Posterior cingulate gyrus (tissue), 11 donors: ENCODE measurements at regions not wholly inside any gene's neighbourhood (a gene's known extent, or its start where the extent isn't known, plus 50 kb on each side); places are given as distances from the start of the nearest gene placed in this dataset.

ENCODE experiments used
- DNase-seq, 10 donors: peaks; one replicate each; pipeline versions ENCODE4 v3.0.0 to v3.0.0-alpha.2; 2020 to 2021; ENCODE audit warnings: mixed read lengths in 3 of 10
- intact Hi-C: fragments of 100-400 bp; cut with DNase I; formaldehyde crosslinking; loops from one replicate; pipeline ENCODE4 v1.15.1; 2023

- intact Hi-C loops = no loop called here
- DNase-seq = no peak
These were observed 94.5 kb upstream of the FER start for GRCh38 chr5:108653201-108653600.

- intact Hi-C loops = no loop called here
- no peak for DNase-seq
These were observed 96.7 kb upstream of the FER start for GRCh38 chr5:108650997-108651396.

- DNase-seq = no peak
- intact Hi-C loops = no loop called here
These were observed 98.1 kb upstream of the FER start for GRCh38 chr5:108649646-108650045.

GRCh38 chr5:108649106-108649505 is 98.6 kb upstream of the FER start:
- intact Hi-C loops = no loop called here
- no peak for DNase-seq

GRCh38 chr5:108642170-108642906 is 105.4 kb upstream of the FER start:
- peak in 9 of 10 donors; percentile 19 to 93 (median 66) for DNase-seq
- intact Hi-C loops = no loop called here

GRCh38 chr5:108641596-108641995 is 106.1 kb upstream of the FER start:
- intact Hi-C loops = no loop called here
- DNase-seq = no peak

GRCh38 chr5:108639366-108639765 is 108.3 kb upstream of the FER start:
- no peak for DNase-seq
- intact Hi-C loops = no loop called here

GRCh38 chr5:108638021-108638420 is 109.7 kb upstream of the FER start:
- intact Hi-C loops = no loop called here
- no peak for DNase-seq

GRCh38 chr5:108637134-108637533 is 110.6 kb upstream of the FER start:
- no peak for DNase-seq
- intact Hi-C loops = no loop called here

- intact Hi-C loops = no loop called here
These were observed 111.4 kb upstream of the FER start for GRCh38 chr5:108636135-108636853.

GRCh38 chr5:108634617-108635288 is 112.9 kb upstream of the FER start:
- DNase-seq = no peak
- intact Hi-C loops = no loop called here

More at GRCh38 chr5:108636135-108636853, 111.4 kb upstream of the FER start:
- DNase-seq = no peak

- no peak for DNase-seq
- intact Hi-C loops = no loop called here
These were observed 113.6 kb upstream of the FER start for GRCh38 chr5:108634010-108634616.

GRCh38 chr5:108629779-108630528 is 117.7 kb upstream of the FER start:
- no peak for DNase-seq
- intact Hi-C loops = no loop called here

- intact Hi-C loops = no loop called here
- no peak for DNase-seq
These were observed 122.0 kb upstream of the FER start for GRCh38 chr5:108625654-108626053.

- intact Hi-C loops = no loop called here
These were observed 123.9 kb upstream of the FER start for GRCh38 chr5:108623826-108624225.

GRCh38 chr5:108620516-108620915 is 127.2 kb upstream of the FER start:
- no peak for DNase-seq
- intact Hi-C loops = no loop called here

More at GRCh38 chr5:108623826-108624225, 123.9 kb upstream of the FER start:
- no peak for DNase-seq

GRCh38 chr5:108619815-108620214 is 127.9 kb upstream of the FER start:
- intact Hi-C loops = no loop called here
- DNase-seq = no peak

GRCh38 chr5:108617467-108618435 is 129.9 kb upstream of the FER start:
- DNase-seq = no peak
- intact Hi-C loops = no loop called here

GRCh38 chr5:108615216-108615615 is 132.5 kb upstream of the FER start:
- no peak for DNase-seq
- intact Hi-C loops = no loop called here
